ENCODE measurements at regions not wholly inside any gene's neighbourhood (a gene's known extent, or its start where the extent isn't known, plus 50 kb on each side); places are given as distances from the start of the nearest gene placed in this dataset.
"Not testable (repeated sequence)": the region's sequence is repeated elsewhere in the genome, so short reads cannot be mapped to it uniquely, and the experiment has no call there.

- no peak overlapping the region for H3K4me3 ChIP-seq (ENCODE audit: insufficient read depth, low read depth, low read length)
- H3K27me3 ChIP-seq (ENCODE audit: control insufficient read depth, insufficient read depth, low read length), result no peaks in the 10 kb centered on the region; the same call in 1 of the 2 replicates
- no peak for DNase-seq
- H3K36me3 ChIP-seq (replicated peaks; ENCODE audit: control insufficient read depth, insufficient read depth, low read length), result no peaks in the 10 kb centered on the region
Measured at GRCh38 chr1:166289309-166290050, 122.7 kb upstream of the FAM78B start.

GRCh38 chr1:166295656-166296055, 128.9 kb upstream of the FAM78B start:
- DNase-seq, result no peak
- Histone ChIP-seq H3K36me3 (replicated peaks; ENCODE audit: control insufficient read depth, insufficient read depth, low read length) (no peaks in the 10 kb centered on the region), H3K4me3 (ENCODE audit: insufficient read depth, low read depth, low read length) (no peak overlapping the region), H3K27me3 (ENCODE audit: control insufficient read depth, insufficient read depth, low read length) (no peaks in the 10 kb centered on the region)

- no peaks in the 10 kb centered on the region for H3K27me3 ChIP-seq (ENCODE audit: control insufficient read depth, insufficient read depth, low read length)
- DNase-seq, result no peak
- no peaks in the 10 kb centered on the region for H3K36me3 ChIP-seq (replicated peaks; ENCODE audit: control insufficient read depth, insufficient read depth, low read length)
- H3K4me3 ChIP-seq (ENCODE audit: insufficient read depth, low read depth, low read length), result no peak overlapping the region
Measured at GRCh38 chr1:166297993-166298392, 131.2 kb upstream of the FAM78B start.

- DNase-seq, result no peak
- H3K4me3 ChIP-seq (ENCODE audit: insufficient read depth, low read depth, low read length), result no peak overlapping the region
- H3K27me3 ChIP-seq (ENCODE audit: control insufficient read depth, insufficient read depth, low read length), result no peaks in the 10 kb centered on the region
- no peaks in the 10 kb centered on the region for H3K36me3 ChIP-seq (replicated peaks; ENCODE audit: control insufficient read depth, insufficient read depth, low read length)
Measured at GRCh38 chr1:166300767-166301166, 134.0 kb upstream of the FAM78B start.

- Histone ChIP-seq H3K36me3 (replicated peaks; ENCODE audit: control insufficient read depth, insufficient read depth, low read length) (no peaks in the 10 kb centered on the region), H3K27me3 (ENCODE audit: control insufficient read depth, insufficient read depth, low read length) (no peaks in the 10 kb centered on the region), H3K4me3 (ENCODE audit: insufficient read depth, low read depth, low read length) (no peak overlapping the region)
- DNase-seq, result no peak
Measured at GRCh38 chr1:166302989-166303758, 136.4 kb upstream of the FAM78B start.

GRCh38 chr1:166304131-166304530, 137.3 kb upstream of the FAM78B start:
- H3K27me3 ChIP-seq (ENCODE audit: control insufficient read depth, insufficient read depth, low read length), result no peaks in the 10 kb centered on the region
- H3K36me3 ChIP-seq (replicated peaks; ENCODE audit: control insufficient read depth, insufficient read depth, low read length), result no peaks in the 10 kb centered on the region
- no peak for DNase-seq
- H3K4me3 ChIP-seq (ENCODE audit: insufficient read depth, low read depth, low read length), result no peak overlapping the region

- H3K27me3 ChIP-seq (ENCODE audit: control insufficient read depth, insufficient read depth, low read length), result no peaks in the 10 kb centered on the region
- H3K4me3 ChIP-seq (ENCODE audit: insufficient read depth, low read depth, low read length), result no peak overlapping the region
- no peak for DNase-seq
- no peaks in the 10 kb centered on the region for H3K36me3 ChIP-seq (replicated peaks; ENCODE audit: control insufficient read depth, insufficient read depth, low read length)
Measured at GRCh38 chr1:166305371-166305770, 138.6 kb upstream of the FAM78B start.

- Histone ChIP-seq H3K4me3 (ENCODE audit: insufficient read depth, low read depth, low read length) (no peak overlapping the region), H3K36me3 (replicated peaks; ENCODE audit: control insufficient read depth, insufficient read depth, low read length) (no peaks in the 10 kb centered on the region), H3K27me3 (ENCODE audit: control insufficient read depth, insufficient read depth, low read length) (no peaks in the 10 kb centered on the region)
- DNase-seq, result no peak
Measured at GRCh38 chr1:166307261-166308188, 140.7 kb upstream of the FAM78B start.

GRCh38 chr1:166316306-166316705, 149.5 kb upstream of the FAM78B start:
- not testable (repeated sequence) for DNase-seq; H3K36me3 ChIP-seq (replicated peaks; ENCODE audit: control insufficient read depth, insufficient read depth, low read length); H3K27me3 ChIP-seq (ENCODE audit: control insufficient read depth, insufficient read depth, low read length); H3K4me3 ChIP-seq (ENCODE audit: insufficient read depth, low read depth, low read length)

- Histone ChIP-seq H3K36me3 (replicated peaks; ENCODE audit: control insufficient read depth, insufficient read depth, low read length) (no peaks in the 10 kb centered on the region), H3K27me3 (ENCODE audit: control insufficient read depth, insufficient read depth, low read length) (no peaks in the 10 kb centered on the region), H3K4me3 (ENCODE audit: insufficient read depth, low read depth, low read length) (no peak overlapping the region)
- DNase-seq, result no peak
Measured at GRCh38 chr1:166322470-166322869, 155.7 kb upstream of the FAM78B start.

- Histone ChIP-seq H3K36me3 (replicated peaks; ENCODE audit: control insufficient read depth, insufficient read depth, low read length) (no peaks in the 10 kb centered on the region), H3K27me3 (ENCODE audit: control insufficient read depth, insufficient read depth, low read length) (no peaks in the 10 kb centered on the region), H3K4me3 (ENCODE audit: insufficient read depth, low read depth, low read length) (no peak overlapping the region)
- no peak for DNase-seq
Measured at GRCh38 chr1:166327886-166328285, 161.1 kb upstream of the FAM78B start.

GRCh38 chr1:166328956-166329355, 162.2 kb upstream of the FAM78B start:
- no peak for DNase-seq
- Histone ChIP-seq H3K4me3 (ENCODE audit: insufficient read depth, low read depth, low read length) (no peak overlapping the region), H3K36me3 (replicated peaks; ENCODE audit: control insufficient read depth, insufficient read depth, low read length) (no peaks in the 10 kb centered on the region), H3K27me3 (ENCODE audit: control insufficient read depth, insufficient read depth, low read length) (no peaks in the 10 kb centered on the region)

- no peaks in the 10 kb centered on the region for H3K27me3 ChIP-seq (ENCODE audit: control insufficient read depth, insufficient read depth, low read length)
- H3K4me3 ChIP-seq (ENCODE audit: insufficient read depth, low read depth, low read length), result no peak overlapping the region
- no peaks in the 10 kb centered on the region for H3K36me3 ChIP-seq (replicated peaks; ENCODE audit: control insufficient read depth, insufficient read depth, low read length)
- no peak for DNase-seq
Measured at GRCh38 chr1:166330096-166330495, 163.3 kb upstream of the FAM78B start.

GRCh38 chr1:166338105-166338504, 171.3 kb upstream of the FAM78B start:
- H3K36me3 ChIP-seq (replicated peaks; ENCODE audit: control insufficient read depth, insufficient read depth, low read length), result no peaks in the 10 kb centered on the region
- no peaks in the 10 kb centered on the region for H3K27me3 ChIP-seq (ENCODE audit: control insufficient read depth, insufficient read depth, low read length)
- H3K4me3 ChIP-seq (ENCODE audit: insufficient read depth, low read depth, low read length), result no peak overlapping the region
- DNase-seq, result no peak

Measured in H7 (cell line).